HL-60 (cell line): ENCODE measurements at regions not wholly inside any gene's neighbourhood (a gene's known extent, or its start where the extent isn't known, plus 50 kb on each side); places are given as distances from the start of the nearest gene placed in this dataset.
"Not testable (repeated sequence)": the region's sequence is repeated elsewhere in the genome, so short reads cannot be mapped to it uniquely, and the experiment has no call there.

Source experiments
- DNase-seq, 2 experiments: peaks; one replicate each; pipeline ENCODE4 v3.0.0-alpha.2; 2010 to 2020; ENCODE audit warnings: low read depth in 1 of 2, low spot score in 1 of 2
- H3K27ac ChIP-seq: fragments of 250-450 bp; sonication (Bioruptor Pico); replicated peaks from 2 replicates; pipeline ENCODE4 v1.5.1; 2020; ENCODE audit warnings: mild to moderate bottlenecking, moderate library complexity
- H3K27me3 ChIP-seq: fragments of 250-450 bp; sonication (Bioruptor Pico); 2 replicates; pipeline ENCODE4 v1.5.1; 2021; ENCODE audit warnings: mild to moderate bottlenecking, moderate library complexity; ENCODE audit not compliant: insufficient read depth, poor library complexity, severe bottlenecking
- H3K4me3 ChIP-seq: replicated peaks from 2 replicates; pipeline ENCODE4 v1.5.1; 2011; ENCODE audit warnings: mild to moderate bottlenecking, control low read depth, low read length; ENCODE audit not compliant: insufficient read depth
- CTCF ChIP-seq: IDR thresholded peaks from one replicate; pipeline ENCODE4 v1.5.1; 2011; ENCODE audit warnings: low read length, control low read depth, inconsistent platforms; ENCODE audit not compliant: insufficient read depth
- GABPA ChIP-seq: IDR thresholded peaks from 2 replicates; pipeline ENCODE4 v1.6.1; 2012; ENCODE audit warnings: low read depth
- POLR2AphosphoS5 ChIP-seq: IDR thresholded peaks from 2 replicates; pipeline ENCODE4 v1.6.1; 2012; ENCODE audit warnings: low read depth
- REST ChIP-seq: IDR thresholded peaks from 2 replicates; pipeline ENCODE4 v1.6.1; 2012; ENCODE audit warnings: low read depth; ENCODE audit not compliant: insufficient replicate concordance
- SPI1 ChIP-seq: IDR thresholded peaks from 2 replicates; pipeline ENCODE4 v1.6.1; 2012; ENCODE audit warnings: low read depth, mild to moderate bottlenecking, borderline replicate concordance

- Histone ChIP-seq H3K27ac (no peak overlapping the region), H3K27me3 (no peaks in the 10 kb centered on the region), H3K4me3 (no peak overlapping the region)
- TF ChIP-seq REST (no peak), POLR2AphosphoS5 (no peak), SPI1 (no peak), GABPA (no peak), CTCF (no peak)
- no peak for DNase-seq
Observed at GRCh38 chr13:54033323-54033861, 1004.8 kb downstream of the OLFM4 start.

- TF ChIP-seq REST = no peak
- no peak for DNase-seq
- Histone ChIP-seq H3K27me3 (no peaks in the 10 kb centered on the region), H3K27ac (no peak overlapping the region), H3K4me3 (no peak overlapping the region)
Observed at GRCh38 chr13:54034047-54034446, 1005.4 kb downstream of the OLFM4 start.

- not testable (repeated sequence) for H3K27me3 ChIP-seq, H3K4me3 ChIP-seq, DNase-seq, H3K27ac ChIP-seq
Observed at GRCh38 chr13:54057416-54057815, 1028.8 kb downstream of the OLFM4 start.

GRCh38 chr13:54069958-54070357 lies 1041.3 kb downstream of the OLFM4 start:
- not testable (repeated sequence) for H3K27me3 ChIP-seq, H3K27ac ChIP-seq, H3K4me3 ChIP-seq, DNase-seq

GRCh38 chr13:54077569-54077968 lies 1049.0 kb downstream of the OLFM4 start:
- no peaks in the 10 kb centered on the region for H3K27me3 ChIP-seq
- DNase-seq = no peak
- no peak for TF ChIP-seq SPI1
- TF ChIP-seq POLR2AphosphoS5 = no peak
- TF ChIP-seq CTCF = no peak
- no peak for TF ChIP-seq GABPA
- no peak for TF ChIP-seq REST
- no peak overlapping the region for H3K27ac ChIP-seq
- no peak overlapping the region for H3K4me3 ChIP-seq
